H1 (cell line): ENCODE measurements at regions not wholly inside any gene's neighbourhood (a gene's known extent, or its start where the extent isn't known, plus 50 kb on each side); places are given as distances from the start of the nearest gene placed in this dataset.

Source experiments
- CTCF ChIA-PET: fragments of 300-600 bp; sonication (Branson Sonifier 250); formaldehyde crosslinking; loops from one replicate; lab custom pipeline; 2021; ENCODE audit not compliant: partially characterized antibody; lab: Charles Lee
- POLR2A ChIA-PET: fragments of 300-600 bp; sonication (Branson Sonifier 250); formaldehyde crosslinking; loops from one replicate; lab custom pipeline; 2021; ENCODE audit warnings: inconsistent platforms; ENCODE audit not compliant: partially characterized antibody; lab: Charles Lee
- DNase-seq, 2 experiments: peaks; one replicate each; pipeline versions ENCODE4 v3.0.0 to v3.0.0-alpha.2; 2010 to 2022; ENCODE audit warnings: low spot score in 2 of 2, low read depth in 1 of 2, mixed read lengths in 1 of 2
- FAIRE-seq: peaks from 2 replicates; lab custom pipeline; 2011; peaks lifted over from hg19 to GRCh38; lab: Jason Lieb, UNC
- H2AFZ ChIP-seq: 2 replicates; pipeline ENCODE4 v1.8.1; 2012; ENCODE audit warnings: low read length, inconsistent platforms
- H2AK5ac ChIP-seq: 2 replicates; pipeline ENCODE4 v1.6.1; 2013; ENCODE audit warnings: low read depth, low read length
- H2BK120ac ChIP-seq: replicated peaks from 2 replicates; pipeline ENCODE3; 2013; ENCODE audit warnings: low read depth, low read length, inconsistent platforms
- H2BK12ac ChIP-seq: 2 replicates; pipeline ENCODE4 v1.6.1; 2013; ENCODE audit warnings: low read depth, low read length
- H2BK15ac ChIP-seq: 2 replicates; pipeline ENCODE4 v1.6.1; 2013; ENCODE audit warnings: low read length
- H2BK20ac ChIP-seq: 2 replicates; pipeline ENCODE4 v1.6.1; 2013; ENCODE audit warnings: low read length
- H2BK5ac ChIP-seq: 2 replicates; pipeline ENCODE4 v1.6.1; 2013; ENCODE audit warnings: low read depth, low read length
- H3K14ac ChIP-seq: 2 replicates; pipeline ENCODE4 v1.6.1; 2013; ENCODE audit warnings: inconsistent platforms; ENCODE audit not compliant: insufficient read length
- H3K18ac ChIP-seq: 2 replicates; pipeline ENCODE4 v1.6.1; 2013; ENCODE audit warnings: low read length; ENCODE audit errors: extremely low read depth
- H3K23ac ChIP-seq: 2 replicates; pipeline ENCODE4 v1.6.1; 2013; ENCODE audit warnings: inconsistent platforms; ENCODE audit not compliant: insufficient read length
- H3K23me2 ChIP-seq: 2 replicates; pipeline ENCODE4 v1.6.1; 2013; ENCODE audit warnings: low read depth, low read length
- H3K27ac ChIP-seq: 2 replicates; pipeline ENCODE4 v1.6.1; 2011; ENCODE audit warnings: low read depth, low read length, inconsistent platforms
- H3K27me3 ChIP-seq, 4 experiments: replicated peaks in 1 of 4; 1 replicate in 1 of 4; 2 replicates in 3 of 4; pipeline versions ENCODE4 v1.6.1 to v1.8.1; 2011 to 2013; ENCODE audit warnings: low read length in 3 of 4, mild to moderate bottlenecking in 3 of 4, inconsistent platforms in 2 of 4, mixed read lengths in 2 of 4, moderate library complexity in 1 of 4; ENCODE audit not compliant: control insufficient read depth in 3 of 4, insufficient read depth in 3 of 4; ENCODE audit errors: extremely low read depth in 1 of 4
- H3K36me3 ChIP-seq, 4 experiments: 2 replicates each; pipeline versions ENCODE4 v1.6.1 to v1.8.1; 2011 to 2013; ENCODE audit warnings: mild to moderate bottlenecking in 4 of 4, low read length in 3 of 4, moderate library complexity in 2 of 4, control low read depth in 1 of 4, inconsistent platforms in 1 of 4; ENCODE audit not compliant: insufficient read depth in 4 of 4, control insufficient read depth in 2 of 4
- H3K4ac ChIP-seq: replicated peaks from 2 replicates; pipeline ENCODE3; 2013; ENCODE audit warnings: low read length, low read depth, mixed read lengths, inconsistent platforms; ENCODE audit not compliant: insufficient read length
- H3K4me1 ChIP-seq, 4 experiments: replicated peaks in 1 of 4; 1 replicate in 1 of 4; 2 replicates in 3 of 4; pipeline versions ENCODE4 v1.6.1 to v1.8.1; 2011 to 2013; ENCODE audit warnings: low read length in 3 of 4, inconsistent platforms in 2 of 4, mixed read lengths in 1 of 4; ENCODE audit not compliant: insufficient read depth in 4 of 4, control insufficient read depth in 3 of 4
- H3K4me2 ChIP-seq, 2 experiments: 2 replicates each; pipeline versions ENCODE4 v1.6.1 to v1.8.1; 2011 to 2013; ENCODE audit warnings: low read depth in 2 of 2, low read length in 2 of 2, control low read depth in 1 of 2, inconsistent platforms in 1 of 2, mild to moderate bottlenecking in 1 of 2; ENCODE audit not compliant: insufficient read depth in 1 of 2
- H3K4me3 ChIP-seq, 4 experiments: fragments of 200-600, 300-600 bp in 1 of 4; sonication (generic), shearing (Covaris generic), sonication (Bioruptor Twin) in 1 of 4; 2 replicates each; pipeline versions ENCODE4 v1.5.1 to v1.8.1; 2011 to 2016; ENCODE audit warnings: low read length in 4 of 4, low read depth in 3 of 4, control low read depth in 2 of 4, inconsistent platforms in 2 of 4, mild to moderate bottlenecking in 2 of 4, mixed read lengths in 1 of 4, moderate library complexity in 1 of 4; ENCODE audit not compliant: insufficient read depth in 2 of 4; ENCODE audit errors: extremely low read depth in 1 of 4
- H3K56ac ChIP-seq: replicated peaks from 2 replicates; pipeline ENCODE3; 2013; ENCODE audit warnings: low read depth, mild to moderate bottlenecking, mixed read lengths, low read length, inconsistent platforms; ENCODE audit not compliant: insufficient read length
- H3K79me1 ChIP-seq: 2 replicates; pipeline ENCODE4 v1.6.1; 2013; ENCODE audit warnings: low read depth, low read length, control low read depth
- H3K79me2 ChIP-seq, 2 experiments: 2 replicates each; pipeline versions ENCODE4 v1.6.1 to v1.8.1; 2012 to 2013; ENCODE audit warnings: low read length in 2 of 2, mild to moderate bottlenecking in 2 of 2, inconsistent platforms in 1 of 2; ENCODE audit not compliant: insufficient read depth in 2 of 2, control insufficient read depth in 1 of 2
- H3K9ac ChIP-seq, 4 experiments: replicated peaks in 1 of 4; 1 replicate in 1 of 4; 2 replicates in 3 of 4; pipeline versions ENCODE4 v1.6.1 to v1.8.1; 2011 to 2013; ENCODE audit warnings: low read depth in 3 of 4, low read length in 3 of 4, control low read depth in 2 of 4, mild to moderate bottlenecking in 2 of 4, moderate library complexity in 2 of 4, inconsistent platforms in 1 of 4; ENCODE audit errors: extremely low read depth in 1 of 4
- H3K9me3 ChIP-seq, 2 experiments: 2 replicates each; pipeline versions ENCODE4 v1.6.1 to v1.8.1; 2012 to 2013; ENCODE audit warnings: mild to moderate bottlenecking in 2 of 2, moderate library complexity in 2 of 2, control low read depth in 1 of 2, inconsistent platforms in 1 of 2, low read depth in 1 of 2, low read length in 1 of 2, mixed read lengths in 1 of 2; ENCODE audit not compliant: insufficient read depth in 2 of 2
- H4K20me1 ChIP-seq, 2 experiments: replicated peaks in 1 of 2; 2 replicates each; pipeline versions ENCODE3 to v1.8.1; 2011 to 2013; ENCODE audit warnings: inconsistent platforms in 2 of 2, low read length in 2 of 2, mild to moderate bottlenecking in 1 of 2; ENCODE audit not compliant: insufficient read depth in 2 of 2, control insufficient read depth in 1 of 2
- H4K5ac ChIP-seq: 2 replicates; pipeline ENCODE4 v1.6.1; 2013; ENCODE audit warnings: low read length, low read depth, mixed read lengths, inconsistent platforms; ENCODE audit not compliant: insufficient read length
- H4K8ac ChIP-seq: 2 replicates; pipeline ENCODE4 v1.8.0; 2013; ENCODE audit warnings: mild to moderate bottlenecking, moderate library complexity, low read length, inconsistent platforms; ENCODE audit not compliant: insufficient read depth; ENCODE audit errors: extremely low read depth
- H4K91ac ChIP-seq: replicated peaks from 2 replicates; pipeline ENCODE3; 2013; ENCODE audit warnings: low read length, mixed read lengths, inconsistent platforms; ENCODE audit not compliant: insufficient read length
- ASH2L ChIP-seq: fragments of 200-600, 300-600 bp; sonication (generic); IDR thresholded peaks from one replicate; pipeline ENCODE4 v1.7.1; 2017; ENCODE audit warnings: low read length
- BCL11A ChIP-seq, 2 experiments: IDR thresholded peaks; one replicate each; pipeline ENCODE4 v1.6.1; 2011; ENCODE audit warnings: low read depth in 2 of 2, low read length in 2 of 2, mild to moderate bottlenecking in 2 of 2
- CEBPB ChIP-seq: IDR thresholded peaks from 2 replicates; pipeline ENCODE4 v1.6.1; 2012; ENCODE audit warnings: low read depth, low read length
- GABPA ChIP-seq: IDR thresholded peaks from 2 replicates; pipeline ENCODE4 v1.6.1; 2011; ENCODE audit warnings: mild to moderate bottlenecking, low read length, moderate library complexity, borderline replicate concordance; ENCODE audit not compliant: insufficient read depth
- HDAC6 ChIP-seq: IDR thresholded peaks from one replicate; pipeline ENCODE4 v1.7.1; 2012; ENCODE audit warnings: low read depth, mild to moderate bottlenecking, inconsistent platforms, low read length, moderate library complexity
- JUND ChIP-seq: IDR thresholded peaks from 2 replicates; pipeline ENCODE4 v1.6.1; 2011; ENCODE audit warnings: mild to moderate bottlenecking, improper control_type of control experiment, low read length
- MAFK ChIP-seq: IDR thresholded peaks from 2 replicates; pipeline ENCODE4 v1.6.1; 2012; ENCODE audit warnings: low read depth, mild to moderate bottlenecking, improper control_type of control experiment, low read length
- POLR2A ChIP-seq, 2 experiments: IDR thresholded peaks; 1 replicate in 1 of 2; 2 replicates in 1 of 2; pipeline ENCODE4 v1.6.1; 2011; ENCODE audit warnings: low read depth in 2 of 2, low read length in 2 of 2, mild to moderate bottlenecking in 2 of 2; ENCODE audit errors: control extremely low read depth in 1 of 2
- POU5F1 ChIP-seq: IDR thresholded peaks from 2 replicates; pipeline ENCODE4 v1.6.1; 2011; ENCODE audit warnings: low read depth, mild to moderate bottlenecking, low read length, moderate library complexity
- RBBP5 ChIP-seq: IDR thresholded peaks from 2 replicates; pipeline ENCODE4 v1.7.1; 2012; ENCODE audit warnings: low read depth, mild to moderate bottlenecking, inconsistent platforms, low read length, moderate library complexity, borderline replicate concordance
- SP1 ChIP-seq: IDR thresholded peaks from 2 replicates; pipeline ENCODE4 v1.6.1; 2011; ENCODE audit warnings: low read depth, low read length
- TAF7 ChIP-seq: optimal IDR thresholded peaks from 2 replicates; pipeline ENCODE3; 2011; ENCODE audit warnings: low read depth, mild to moderate bottlenecking, inconsistent platforms, low read length, moderate library complexity, borderline replicate concordance
- ZNF274 ChIP-seq: IDR thresholded peaks from 2 replicates; pipeline ENCODE4 v1.7.0; 2012; ENCODE audit warnings: low read length, borderline replicate concordance; ENCODE audit errors: extremely low read depth
- TF ChIP-seq, protein P1 (sequence below): IDR thresholded peaks from 2 replicates; pipeline ENCODE4 v1.6.1; 2011; ENCODE audit warnings: low read depth, mild to moderate bottlenecking, low read length; ENCODE audit not compliant: insufficient read depth
- TF ChIP-seq, protein P2 (sequence below): IDR thresholded peaks from 2 replicates; pipeline ENCODE4 v1.6.1; 2012; ENCODE audit warnings: inconsistent platforms
- TF ChIP-seq, protein P3 (sequence below): IDR thresholded peaks from 2 replicates; pipeline ENCODE4 v1.6.1; 2012; ENCODE audit warnings: inconsistent platforms

DNA sequence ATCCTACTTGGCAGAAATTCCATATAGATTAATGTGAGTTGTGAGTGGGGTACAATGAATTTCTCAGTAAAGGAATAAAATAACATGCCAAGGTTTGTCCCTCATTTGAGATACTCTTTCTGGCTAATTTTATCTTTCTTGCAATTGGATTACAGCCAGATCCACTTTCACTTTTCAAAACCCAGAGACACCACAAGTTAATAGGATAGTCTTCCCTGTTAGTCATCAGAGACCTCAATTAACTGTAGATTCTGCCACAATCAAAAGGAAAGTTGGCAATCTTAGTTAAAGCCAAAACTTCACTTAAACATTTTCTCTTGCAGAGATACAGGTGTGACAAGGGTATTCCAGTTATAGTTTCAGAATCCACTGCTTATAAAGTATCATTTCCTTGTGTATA, 91.4 kb upstream of the PHYHIPL start:
- Histone ChIP-seq H3K56ac (no peak overlapping the region), H3K79me2 (no peaks in the 10 kb centered on the region), H3K36me3 (no peaks in the 10 kb centered on the region), H2BK15ac (no peak overlapping the region), H2BK5ac (no peak overlapping the region), H3K4me2 (no peak overlapping the region), H4K91ac (no peak overlapping the region), H4K20me1 (no peaks in the 10 kb centered on the region), H4K5ac (no peak overlapping the region), H3K27ac (no peak overlapping the region), H3K9ac (no peak overlapping the region), H3K27me3 (peaks cover 0 to 2% (median 0%) of the 10 kb centered on the region in 4 experiments; a peak in 2 of 7 replicates), H3K79me1 (no peaks in the 10 kb centered on the region), H3K4me3 (no peak overlapping the region), H4K8ac (no peak overlapping the region), H3K23ac (no peak overlapping the region), H2AFZ (no peak overlapping the region), H3K18ac (no peak overlapping the region), H3K4me1 (no peaks in the 10 kb centered on the region), H2BK20ac (no peak overlapping the region), H3K23me2 (no peaks in the 10 kb centered on the region; the same call in 1 of the 2 replicates), H2BK12ac (no peak overlapping the region), H3K4ac (no peak overlapping the region), H3K9me3 (no peaks in the 10 kb centered on the region), H3K14ac (no peak overlapping the region), H2BK120ac (no peak overlapping the region), H2AK5ac (no peak overlapping the region)
- DNase-seq (no peak), FAIRE-seq (no peak)
- ChIA-PET CTCF (interaction anchor here (1.6 kb wide), 1 partner anchor 554 kb away, joined by 3 read pairs; no protein-coding TSS in a partner anchor), POLR2A (no interaction called here)
- TF ChIP-seq SP1 (no peak), POU5F1 (no peak), MAFK (no peak), TAF7 (no peak), JUND (no peak), CEBPB (no peak), HDAC6 (no peak), POLR2A (IDR thresholded peaks at IDR 0.05; ENCODE audit: control extremely low read depth in 1 of 2, low read depth in 2 of 2, low read length in 2 of 2) (no peak), ASH2L (no peak), GABPA (no peak), RBBP5 (no peak), BCL11A (IDR thresholded peaks at IDR 0.05; ENCODE audit: low read depth in 2 of 2, low read length in 2 of 2) (no peak), ZNF274 (no peak)
- TF ChIP-seq, protein P1, sequence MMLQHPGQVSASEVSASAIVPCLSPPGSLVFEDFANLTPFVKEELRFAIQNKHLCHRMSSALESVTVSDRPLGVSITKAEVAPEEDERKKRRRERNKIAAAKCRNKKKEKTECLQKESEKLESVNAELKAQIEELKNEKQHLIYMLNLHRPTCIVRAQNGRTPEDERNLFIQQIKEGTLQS: no peak
- TF ChIP-seq, protein P2, sequence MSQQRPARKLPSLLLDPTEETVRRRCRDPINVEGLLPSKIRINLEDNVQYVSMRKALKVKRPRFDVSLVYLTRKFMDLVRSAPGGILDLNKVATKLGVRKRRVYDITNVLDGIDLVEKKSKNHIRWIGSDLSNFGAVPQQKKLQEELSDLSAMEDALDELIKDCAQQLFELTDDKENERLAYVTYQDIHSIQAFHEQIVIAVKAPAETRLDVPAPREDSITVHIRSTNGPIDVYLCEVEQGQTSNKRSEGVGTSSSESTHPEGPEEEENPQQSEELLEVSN: no peak
- TF ChIP-seq, protein P3, sequence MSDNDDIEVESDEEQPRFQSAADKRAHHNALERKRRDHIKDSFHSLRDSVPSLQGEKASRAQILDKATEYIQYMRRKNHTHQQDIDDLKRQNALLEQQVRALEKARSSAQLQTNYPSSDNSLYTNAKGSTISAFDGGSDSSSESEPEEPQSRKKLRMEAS: no peak
